SK-N-SH treated with all-trans-retinoic acid at 6 μM for 48 hours (cell line): ENCODE measurements at regions not wholly inside any gene's neighbourhood (a gene's known extent, or its start where the extent isn't known, plus 50 kb on each side); places are given as distances from the start of the nearest gene placed in this dataset.

Experiments
- ISL1 ChIP-seq: fragments of 250-450 bp; sonication (Bioruptor Pico); IDR thresholded peaks from 2 replicates; pipeline ENCODE4 v2.1.2; 2022; ENCODE audit warnings: mild to moderate bottlenecking, moderate library complexity
- PPARA ChIP-seq: fragments of 250-450 bp; sonication (Bioruptor Pico); IDR thresholded peaks from 2 replicates; pipeline ENCODE4 v1.5.0; 2020; ENCODE audit warnings: mild to moderate bottlenecking, borderline replicate concordance
- RARB ChIP-seq: fragments of 250-450 bp; sonication (Bioruptor Pico); IDR thresholded peaks from 2 replicates; pipeline ENCODE4 v1.8.0; 2021; ENCODE audit warnings: mild to moderate bottlenecking, moderate library complexity
- ZC3H10 ChIP-seq: fragments of 250-450 bp; sonication (Bioruptor Pico); IDR thresholded peaks from 2 replicates; pipeline ENCODE4 v1.5.1; 2021; ENCODE audit warnings: mild to moderate bottlenecking, moderate library complexity
- ZFP30 ChIP-seq: fragments of 450-650 bp; formaldehyde crosslinking; IDR thresholded peaks from 2 replicates; pipeline ENCODE4 v1.5.0; 2022; ENCODE audit warnings: mild to moderate bottlenecking, moderate library complexity

- TF ChIP-seq ISL1 (CRISPR knock-in tag) = no peak
- no peak for TF ChIP-seq ZC3H10
- TF ChIP-seq RARB (CRISPR knock-in tag) = no peak
- no peak for TF ChIP-seq PPARA (CRISPR knock-in tag)
- no peak for TF ChIP-seq ZFP30 (CRISPR knock-in tag)
Measured at GRCh38 chr3:148460686-148461085, 237.0 kb upstream of the AGTR1 start.
